B cell (primary cell): ENCODE measurements at regions not wholly inside any gene's neighbourhood (a gene's known extent, or its start where the extent isn't known, plus 50 kb on each side); places are given as distances from the start of the nearest gene placed in this dataset.

Experiments used
- ATAC-seq: fragments of 200-7000 bp; cut with Tn5 transposase; one replicate; pipeline ENCODE4 v1.10.0; 2021; ENCODE audit warnings: low read depth, mild to moderate bottlenecking, moderate number of reproducible peaks, moderate library complexity
- CTCF ChIA-PET: fragments of 350-600 bp; sonication (Branson Sonifier 250); formaldehyde crosslinking; loops from one replicate; lab custom pipeline; 2021; ENCODE audit warnings: antibody characterized with exemption, inconsistent platforms; lab: Charles Lee
- POLR2A ChIA-PET: fragments of 350-600 bp; sonication (Branson Sonifier 250); formaldehyde crosslinking; loops from one replicate; lab custom pipeline; 2021; ENCODE audit warnings: antibody characterized with exemption; lab: Charles Lee
- DNase-seq: peaks from one replicate; pipeline ENCODE4 v3.0.0; 2013
- H2AFZ ChIP-seq: 2 replicates; pipeline ENCODE4 v1.6.1; 2012; ENCODE audit warnings: mild to moderate bottlenecking, low read depth, low read length; ENCODE audit not compliant: insufficient read depth, poor library complexity, severe bottlenecking
- H3K27ac ChIP-seq, 2 donors: 1 replicate in 1 of 2; 2 replicates in 1 of 2; pipeline ENCODE4 v1.5.1; 2012 to 2013; ENCODE audit warnings: low read length in 2 of 2, mild to moderate bottlenecking in 2 of 2, moderate library complexity in 1 of 2
- H3K27me3 ChIP-seq, 4 experiments: fragments of 200-600 bp in 1 of 4; sonication (generic) in 1 of 4; replicated peaks in 1 of 4; 1 replicate in 2 of 4; 2 replicates in 2 of 4; pipeline versions ENCODE4 v1.6.1 to v1.7.0; 2013 to 2016; ENCODE audit warnings: low read length in 3 of 4, mild to moderate bottlenecking in 2 of 4, mixed read lengths in 1 of 4, moderate library complexity in 1 of 4; ENCODE audit not compliant: insufficient read depth in 4 of 4, control insufficient read depth in 3 of 4; ENCODE audit errors: control extremely low read depth in 1 of 4
- H3K36me3 ChIP-seq, 2 experiments: replicated peaks in 1 of 2; 1 replicate in 1 of 2; 2 replicates in 1 of 2; pipeline versions ENCODE4 v1.6.1 to v1.7.1; 2013; ENCODE audit warnings: low read length in 1 of 2; ENCODE audit not compliant: insufficient read depth in 2 of 2, control insufficient read depth in 1 of 2; ENCODE audit errors: control extremely low read depth in 1 of 2, extremely low read depth in 1 of 2
- H3K4me1 ChIP-seq, 2 donors: fragments of 200-600 bp in 1 of 2; sonication (generic) in 1 of 2; 1 replicate in 1 of 2; 2 replicates in 1 of 2; pipeline versions ENCODE4 v1.5.1 to v1.6.1; 2013 to 2017; ENCODE audit warnings: low read length in 2 of 2; ENCODE audit not compliant: control insufficient read depth in 2 of 2, insufficient read depth in 2 of 2
- H3K4me2 ChIP-seq: replicated peaks from 2 replicates; pipeline ENCODE3; 2012; ENCODE audit warnings: mild to moderate bottlenecking, low read depth, low read length; ENCODE audit not compliant: poor library complexity, severe bottlenecking
- H3K4me3 ChIP-seq, 5 experiments: fragments of 200-600 bp in 1 of 5; sonication (generic) in 1 of 5; 1 replicate in 3 of 5; 2 replicates in 2 of 5; pipeline versions ENCODE4 v1.5.1 to v1.7.0; 2011 to 2016; ENCODE audit warnings: low read length in 4 of 5, mild to moderate bottlenecking in 4 of 5, low read depth in 2 of 5, control low read depth in 1 of 5, moderate library complexity in 1 of 5; ENCODE audit not compliant: insufficient read depth in 1 of 5; ENCODE audit errors: control extremely low read depth in 1 of 5, extremely low read depth in 1 of 5
- H3K79me2 ChIP-seq: fragments of 200-600 bp; sonication (generic); one replicate; pipeline ENCODE4 v1.6.0; 2016; ENCODE audit warnings: low read length; ENCODE audit not compliant: control insufficient read depth, insufficient read depth
- H3K9ac ChIP-seq: fragments of 200-600 bp; sonication (generic); 2 replicates; pipeline ENCODE4 v1.6.1; 2017; ENCODE audit warnings: mild to moderate bottlenecking, low read length, moderate library complexity
- H3K9me3 ChIP-seq, 3 donors: one replicate each; pipeline versions ENCODE4 v1.6.1 to v1.7.1; 2013; ENCODE audit warnings: low read length in 2 of 3; ENCODE audit not compliant: control insufficient read depth in 2 of 3, insufficient read depth in 1 of 3; ENCODE audit errors: control extremely low read depth in 1 of 3
- H4K20me1 ChIP-seq: 2 replicates; pipeline ENCODE4 v1.6.0; 2012; ENCODE audit warnings: mild to moderate bottlenecking, low read length; ENCODE audit not compliant: insufficient read depth, control insufficient read depth, poor library complexity, severe bottlenecking
- H3K27ac Mint-ChIP-seq: one replicate; pipeline ENCODE4 v1.8.0; 2021; ENCODE audit warnings: mixed read lengths
- H3K27me3 Mint-ChIP-seq: one replicate; pipeline ENCODE4 v1.8.0; 2021; ENCODE audit warnings: mixed read lengths
- H3K4me1 Mint-ChIP-seq: one replicate; pipeline ENCODE4 v1.8.0; 2021; ENCODE audit warnings: mixed read lengths
- H3K4me3 Mint-ChIP-seq: one replicate; pipeline ENCODE4 v1.8.0; 2021; ENCODE audit warnings: mixed read lengths
- H3K9me3 Mint-ChIP-seq: one replicate; pipeline ENCODE4 v1.8.0; 2022; ENCODE audit warnings: mixed read lengths; ENCODE audit not compliant: insufficient read depth
- EZH2 ChIP-seq: IDR thresholded peaks from 2 replicates; pipeline ENCODE4 v1.6.1; 2012; ENCODE audit warnings: borderline replicate concordance, low read depth, mild to moderate bottlenecking, moderate library complexity, low read length; ENCODE audit not compliant: insufficient read depth, poor library complexity, severe bottlenecking
- WGBS: methylation state at CpG from one replicate; pipeline ENCODE4 v1.1.5; 2013; ENCODE audit warnings: missing lambda C conversion rate; ENCODE audit not compliant: insufficient coverage; 5-methylcytosine and 5-hydroxymethylcytosine counted together
- intact Hi-C: fragments of 100-400 bp; cut with micrococcal nuclease; formaldehyde crosslinking; loops from one replicate; pipeline ENCODE4 v1.10.0; 2022
- TF ChIP-seq, protein P1 (sequence below): fragments of 200-600 bp; IDR thresholded peaks from one replicate; pipeline ENCODE4 v1.8.0; 2022; ENCODE audit warnings: antibody characterized with exemption, mild to moderate bottlenecking

DNA sequence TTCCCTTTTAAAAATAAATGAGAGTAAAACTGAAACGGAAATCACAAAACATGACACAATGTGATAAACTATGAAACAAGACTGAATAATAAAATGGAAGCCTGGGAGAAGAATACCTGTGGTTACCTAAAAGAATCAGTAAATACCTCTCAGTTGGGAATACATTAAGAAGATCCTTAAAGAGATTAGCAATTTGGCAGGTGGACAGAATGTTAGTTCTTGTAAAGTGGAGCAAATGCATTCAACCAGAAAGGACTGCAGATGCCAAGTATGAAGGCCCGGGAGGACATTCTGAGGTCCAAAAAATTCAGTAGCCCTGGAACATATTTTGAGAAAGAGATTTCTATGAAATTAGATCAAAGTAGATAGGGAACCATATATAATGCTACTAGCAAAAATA is 861.3 kb upstream of the SEL1L start:
- Histone ChIP-seq H3K36me3 (no peaks in the 10 kb centered on the region), H3K4me3 (no peak overlapping the region), H4K20me1 (no peaks in the 10 kb centered on the region), H3K4me1 (no peaks in the 10 kb centered on the region), H2AFZ (no peak overlapping the region), H3K9ac (no peak overlapping the region), H3K9me3 (peaks cover 0 to 4% (median 0%) of the 10 kb centered on the region in 3 donors), H3K79me2 (no peaks in the 10 kb centered on the region), H3K4me2 (no peak overlapping the region), H3K27me3 (no peaks in the 10 kb centered on the region), H3K27ac (no peak overlapping the region)
- POLR2A ChIA-PET = no interaction called here
- no peak for TF ChIP-seq EZH2
- TF ChIP-seq, protein P1, sequence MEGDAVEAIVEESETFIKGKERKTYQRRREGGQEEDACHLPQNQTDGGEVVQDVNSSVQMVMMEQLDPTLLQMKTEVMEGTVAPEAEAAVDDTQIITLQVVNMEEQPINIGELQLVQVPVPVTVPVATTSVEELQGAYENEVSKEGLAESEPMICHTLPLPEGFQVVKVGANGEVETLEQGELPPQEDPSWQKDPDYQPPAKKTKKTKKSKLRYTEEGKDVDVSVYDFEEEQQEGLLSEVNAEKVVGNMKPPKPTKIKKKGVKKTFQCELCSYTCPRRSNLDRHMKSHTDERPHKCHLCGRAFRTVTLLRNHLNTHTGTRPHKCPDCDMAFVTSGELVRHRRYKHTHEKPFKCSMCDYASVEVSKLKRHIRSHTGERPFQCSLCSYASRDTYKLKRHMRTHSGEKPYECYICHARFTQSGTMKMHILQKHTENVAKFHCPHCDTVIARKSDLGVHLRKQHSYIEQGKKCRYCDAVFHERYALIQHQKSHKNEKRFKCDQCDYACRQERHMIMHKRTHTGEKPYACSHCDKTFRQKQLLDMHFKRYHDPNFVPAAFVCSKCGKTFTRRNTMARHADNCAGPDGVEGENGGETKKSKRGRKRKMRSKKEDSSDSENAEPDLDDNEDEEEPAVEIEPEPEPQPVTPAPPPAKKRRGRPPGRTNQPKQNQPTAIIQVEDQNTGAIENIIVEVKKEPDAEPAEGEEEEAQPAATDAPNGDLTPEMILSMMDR = no peak
- no peak for DNase-seq
- Mint-ChIP-seq H3K27me3 (no peaks in the 10 kb centered on the region), H3K4me1 (no peaks in the 10 kb centered on the region), H3K27ac (no peak overlapping the region), H3K9me3 (peaks cover 4% of the 10 kb centered on the region), H3K4me3 (no peak overlapping the region)
- no CpG with 5 or more reads among the region's 2 CpGs for WGBS
- CTCF ChIA-PET = no interaction called here
- intact Hi-C loops = no loop called here
- no peak for ATAC-seq

DNA sequence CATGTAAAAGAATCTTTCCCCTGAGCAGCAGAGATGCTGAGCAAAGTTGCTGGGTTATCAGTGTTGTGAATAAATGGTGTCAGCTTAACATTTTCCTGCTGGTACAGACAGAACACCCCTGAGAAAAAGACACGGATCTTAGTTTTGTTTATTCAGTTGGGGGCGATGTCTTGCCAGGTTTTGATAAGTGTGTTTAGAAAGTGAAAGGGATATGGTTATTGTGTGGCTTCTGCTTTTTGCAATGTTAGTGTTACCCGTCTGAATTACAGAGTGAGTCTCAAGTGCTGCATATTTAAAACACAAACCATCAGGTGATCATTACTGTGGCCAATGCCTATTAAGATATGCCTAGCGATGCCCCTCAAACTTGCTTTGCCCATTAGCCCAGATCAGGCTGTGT is 864.6 kb upstream of the SEL1L start:
- Histone ChIP-seq H3K9me3 (peaks cover 0 to 8% (median 0%) of the 10 kb centered on the region in 3 donors), H2AFZ (no peak overlapping the region), H3K4me3 (no peak overlapping the region), H3K4me2 (no peak overlapping the region), H4K20me1 (no peaks in the 10 kb centered on the region), H3K27me3 (no peaks in the 10 kb centered on the region), H3K79me2 (no peaks in the 10 kb centered on the region), H3K9ac (no peak overlapping the region), H3K4me1 (no peaks in the 10 kb centered on the region), H3K36me3 (no peaks in the 10 kb centered on the region), H3K27ac (no peak overlapping the region)
- intact Hi-C loops = no loop called here
- CTCF ChIA-PET = no interaction called here
- no peak overlapping the region for H3K4me3 Mint-ChIP-seq
- H3K27ac Mint-ChIP-seq = no peak overlapping the region
- 0% methylated on average over 1 of the region's 4 CpGs for WGBS
- no peak for DNase-seq
- peaks cover 4% of the 10 kb centered on the region for H3K9me3 Mint-ChIP-seq
- ATAC-seq = no peak
- TF ChIP-seq EZH2 = no peak
- H3K4me1 Mint-ChIP-seq = no peaks in the 10 kb centered on the region
- no peaks in the 10 kb centered on the region for H3K27me3 Mint-ChIP-seq
- POLR2A ChIA-PET = no interaction called here
